ENCODE measurements at regions not wholly inside any gene's neighbourhood (a gene's known extent, or its start where the extent isn't known, plus 50 kb on each side); places are given as distances from the start of the nearest gene placed in this dataset.

DNA sequence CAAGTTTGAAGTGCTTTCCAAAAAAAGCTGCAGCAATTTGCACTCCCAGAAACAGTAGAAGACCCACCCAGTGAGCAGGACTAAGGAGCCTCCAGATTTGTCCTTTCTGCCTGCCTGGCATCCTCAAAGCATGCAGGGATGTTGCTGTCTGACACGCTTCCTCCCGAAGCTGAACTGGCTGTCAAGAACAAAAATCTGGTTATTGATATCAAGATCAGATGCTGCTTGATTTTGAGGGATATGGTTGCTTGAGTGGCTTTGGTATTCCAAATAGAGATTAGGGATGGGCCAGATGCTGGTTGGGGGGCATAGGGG, 143.3 kb downstream of the MRPS6 start:
- TF ChIP-seq ZFP30 (CRISPR knock-in tag; IDR thresholded peaks at IDR 0.05) (no peak), ZFP3 (CRISPR knock-in tag; IDR thresholded peaks at IDR 0.05) (no peak), OSR1 (CRISPR knock-in tag; IDR thresholded peaks at IDR 0.05) (no peak), ISL1 (CRISPR knock-in tag; IDR thresholded peaks at IDR 0.05) (no peak)
- TF ChIP-seq, protein P1, sequence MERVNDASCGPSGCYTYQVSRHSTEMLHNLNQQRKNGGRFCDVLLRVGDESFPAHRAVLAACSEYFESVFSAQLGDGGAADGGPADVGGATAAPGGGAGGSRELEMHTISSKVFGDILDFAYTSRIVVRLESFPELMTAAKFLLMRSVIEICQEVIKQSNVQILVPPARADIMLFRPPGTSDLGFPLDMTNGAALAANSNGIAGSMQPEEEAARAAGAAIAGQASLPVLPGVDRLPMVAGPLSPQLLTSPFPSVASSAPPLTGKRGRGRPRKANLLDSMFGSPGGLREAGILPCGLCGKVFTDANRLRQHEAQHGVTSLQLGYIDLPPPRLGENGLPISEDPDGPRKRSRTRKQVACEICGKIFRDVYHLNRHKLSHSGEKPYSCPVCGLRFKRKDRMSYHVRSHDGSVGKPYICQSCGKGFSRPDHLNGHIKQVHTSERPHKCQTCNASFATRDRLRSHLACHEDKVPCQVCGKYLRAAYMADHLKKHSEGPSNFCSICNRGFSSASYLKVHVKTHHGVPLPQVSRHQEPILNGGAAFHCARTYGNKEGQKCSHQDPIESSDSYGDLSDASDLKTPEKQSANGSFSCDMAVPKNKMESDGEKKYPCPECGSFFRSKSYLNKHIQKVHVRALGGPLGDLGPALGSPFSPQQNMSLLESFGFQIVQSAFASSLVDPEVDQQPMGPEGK (CRISPR knock-in tag; IDR thresholded peaks at IDR 0.05; ENCODE audit: borderline replicate concordance), result no peak

Measured in SK-N-SH treated with all-trans-retinoic acid at 6 μM for 48 hours (cell line).